ENCODE measurements at regions not wholly inside any gene's neighbourhood (a gene's known extent, or its start where the extent isn't known, plus 50 kb on each side); places are given as distances from the start of the nearest gene placed in this dataset.

DNA sequence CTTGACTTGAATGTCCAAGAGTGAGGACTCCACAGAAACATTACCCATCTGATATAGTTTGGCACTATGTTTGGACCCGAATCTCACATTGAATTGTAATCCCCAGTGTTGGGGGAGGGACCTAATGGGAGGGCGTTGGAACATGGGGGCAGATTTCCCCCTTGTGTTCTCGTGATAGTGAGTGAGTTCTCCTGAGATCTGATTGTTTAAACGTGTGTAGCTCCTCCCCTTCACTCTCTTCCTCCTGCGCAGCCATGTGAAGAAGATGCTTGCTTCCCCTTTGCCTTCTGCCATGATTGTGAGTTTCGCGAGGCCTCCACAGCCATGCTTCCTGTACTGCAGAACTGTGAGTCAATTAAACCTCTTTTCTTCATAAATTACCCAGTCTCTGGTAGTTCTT lies 273.9 kb upstream of the TBC1D5 start:
- TF ChIP-seq SUZ12 (IDR thresholded peaks at IDR 0.05; ENCODE audit: extremely low read depth, insufficient read depth, insufficient read length) (no peak), YY1 (IDR thresholded peaks at IDR 0.05; ENCODE audit: insufficient read depth, insufficient read length) (no peak), ZNF274 (IDR thresholded peaks at IDR 0.05; ENCODE audit: low read depth, low read length) (no peak)
